ENCODE measurements at regions not wholly inside any gene's neighbourhood (a gene's known extent, or its start where the extent isn't known, plus 50 kb on each side); places are given as distances from the start of the nearest gene placed in this dataset.

DNA sequence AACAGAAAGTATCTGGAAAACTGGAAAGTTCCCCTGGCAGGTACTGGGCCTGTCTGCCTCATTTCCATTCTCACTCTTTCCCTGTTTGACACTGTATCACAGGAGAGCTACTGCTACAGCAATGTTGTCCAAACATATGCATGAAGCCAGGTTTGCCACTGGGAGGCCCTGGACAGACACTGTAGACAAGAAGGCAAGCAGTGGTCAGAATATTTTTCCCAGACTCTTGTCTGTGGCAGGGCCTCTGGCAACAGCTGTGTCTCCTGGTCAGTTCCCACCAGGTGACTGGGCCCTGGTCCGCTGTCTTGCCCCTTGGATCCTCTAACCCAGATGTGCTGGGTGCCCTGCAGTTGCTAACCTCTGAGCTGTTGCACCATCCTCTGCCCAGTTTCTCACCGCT, 178.9 kb upstream of the FANCL start (continued):
- no peak for TF ChIP-seq KDM5A (IDR thresholded peaks at IDR 0.05; ENCODE audit: low read length)
- no peak for TF ChIP-seq EZH2 (IDR thresholded peaks at IDR 0.05; ENCODE audit: low read depth, low read length, severe bottlenecking)
- TF ChIP-seq SUZ12 (IDR thresholded peaks at IDR 0.05; ENCODE audit: low read length): no peak
- no peak for TF ChIP-seq CEBPB (IDR thresholded peaks at IDR 0.05; ENCODE audit: low read depth, low read length)
- TF ChIP-seq SRF (IDR thresholded peaks at IDR 0.05; ENCODE audit: low read depth, low read length): no peak
- TF ChIP-seq NANOG (IDR thresholded peaks at IDR 0.05; ENCODE audit: insufficient read depth, low read depth, low read length, poor library complexity, severe bottlenecking): no peak
